ENCODE measurements at regions not wholly inside any gene's neighbourhood (a gene's known extent, or its start where the extent isn't known, plus 50 kb on each side); places are given as distances from the start of the nearest gene placed in this dataset.

GRCh38 chr1:200346700-200347099 lies 63.1 kb downstream of the ZNF281 start:
- Histone ChIP-seq H3K27me3 (replicated peaks in 1 of 7) (no peaks in the 10 kb centered on the region), H3K27ac (no peak overlapping the region), H3K4me1 (peaks cover 0 to 7% (median 5%) of the 10 kb centered on the region in 6 donors), H3K36me3 (no peaks in the 10 kb centered on the region), H3K9me3 (no peaks in the 10 kb centered on the region), H3K4me3 (no peak overlapping the region)
- intact Hi-C loops (cut with DNase I; ENCODE audit: low total_unique reads) = no loop called here
- TF ChIP-seq POLR2AphosphoS5 (IDR thresholded peaks at IDR 0.05) (no peak), POLR2A (IDR thresholded peaks at IDR 0.05) (no peak)
- 79 to 89% (median 80%) methylated on average over 9 of the region's 9 CpGs for WGBS, 5 donors
- no peak for DNase-seq

- WGBS, 5 donors = 79 to 98% (median 93%) methylated on average over 3 to 4 of the region's 4 CpGs
- no peak for DNase-seq
- Histone ChIP-seq H3K27ac (no peak overlapping the region), H3K9me3 (no peaks in the 10 kb centered on the region), H3K4me3 (no peak overlapping the region), H3K27me3 (replicated peaks in 1 of 7) (no peaks in the 10 kb centered on the region), H3K36me3 (no peaks in the 10 kb centered on the region), H3K4me1 (no peaks in the 10 kb centered on the region)
- no peak for TF ChIP-seq POLR2AphosphoS5 (IDR thresholded peaks at IDR 0.05)
- TF ChIP-seq POLR2A (IDR thresholded peaks at IDR 0.05) = no peak
- no peak for TF ChIP-seq CTCF (IDR thresholded peaks at IDR 0.05 in 8 of 11, conservative IDR thresholded peaks at IDR 0.05 in 3 of 11)
- intact Hi-C loops (cut with DNase I; ENCODE audit: low total_unique reads) = no loop called here
Measured at GRCh38 chr1:200345520-200345919, 64.3 kb downstream of the ZNF281 start.

- Histone ChIP-seq H3K27ac (no peak overlapping the region), H3K36me3 (no peaks in the 10 kb centered on the region), H3K9me3 (no peaks in the 10 kb centered on the region), H3K27me3 (replicated peaks in 1 of 7) (no peaks in the 10 kb centered on the region), H3K4me3 (no peak overlapping the region), H3K4me1 (no peaks in the 10 kb centered on the region)
- WGBS, 5 donors = 95 to 100% (median 97%) methylated on average over 2 of the region's 2 CpGs
- TF ChIP-seq POLR2AphosphoS5 (IDR thresholded peaks at IDR 0.05) (no peak), POLR2A (IDR thresholded peaks at IDR 0.05) (no peak), CTCF (IDR thresholded peaks at IDR 0.05 in 8 of 11, conservative IDR thresholded peaks at IDR 0.05 in 3 of 11) (no peak)
- no peak for DNase-seq
- intact Hi-C loops (cut with DNase I; ENCODE audit: low total_unique reads) = no loop called here
Measured at GRCh38 chr1:200343874-200344273, 66.0 kb downstream of the ZNF281 start.

GRCh38 chr1:200342511-200343311 lies 67.1 kb downstream of the ZNF281 start:
- no peak for TF ChIP-seq CTCF (IDR thresholded peaks at IDR 0.05 in 8 of 11, conservative IDR thresholded peaks at IDR 0.05 in 3 of 11)
- intact Hi-C loops (cut with DNase I; ENCODE audit: low total_unique reads) = no loop called here
- no peaks in the 10 kb centered on the region for H3K27me3 ChIP-seq (replicated peaks in 1 of 7)

More at GRCh38 chr1:200342511-200343311, 67.1 kb downstream of the ZNF281 start:
- H3K4me1 ChIP-seq = peaks cover 0 to 11% (median 8%) of the 10 kb centered on the region in 6 donors
- H3K36me3 ChIP-seq = no peaks in the 10 kb centered on the region
- no peak overlapping the region for H3K27ac ChIP-seq
- DNase-seq = no peak
- H3K9me3 ChIP-seq = no peaks in the 10 kb centered on the region
- WGBS, 5 donors = 54 to 66% (median 63%) methylated on average over 5 of the region's 5 CpGs
- H3K4me3 ChIP-seq = no peak overlapping the region
